GM19043 (cell line): ENCODE measurements at regions not wholly inside any gene's neighbourhood (a gene's known extent, or its start where the extent isn't known, plus 50 kb on each side); places are given as distances from the start of the nearest gene placed in this dataset.

Experiments
- ATAC-seq: cut with Tn5 transposase; IDR thresholded peaks from one replicate; pipeline ENCODE4 v1.9.1; 2021; ENCODE audit warnings: low read depth; ENCODE audit not compliant: unreplicated experiment

GRCh38 chr18:4653418-4653817 lies 198.3 kb upstream of the DLGAP1 start:
- no peak for ATAC-seq

GRCh38 chr18:4641771-4642368 lies 186.8 kb upstream of the DLGAP1 start:
- no peak for ATAC-seq

DNA sequence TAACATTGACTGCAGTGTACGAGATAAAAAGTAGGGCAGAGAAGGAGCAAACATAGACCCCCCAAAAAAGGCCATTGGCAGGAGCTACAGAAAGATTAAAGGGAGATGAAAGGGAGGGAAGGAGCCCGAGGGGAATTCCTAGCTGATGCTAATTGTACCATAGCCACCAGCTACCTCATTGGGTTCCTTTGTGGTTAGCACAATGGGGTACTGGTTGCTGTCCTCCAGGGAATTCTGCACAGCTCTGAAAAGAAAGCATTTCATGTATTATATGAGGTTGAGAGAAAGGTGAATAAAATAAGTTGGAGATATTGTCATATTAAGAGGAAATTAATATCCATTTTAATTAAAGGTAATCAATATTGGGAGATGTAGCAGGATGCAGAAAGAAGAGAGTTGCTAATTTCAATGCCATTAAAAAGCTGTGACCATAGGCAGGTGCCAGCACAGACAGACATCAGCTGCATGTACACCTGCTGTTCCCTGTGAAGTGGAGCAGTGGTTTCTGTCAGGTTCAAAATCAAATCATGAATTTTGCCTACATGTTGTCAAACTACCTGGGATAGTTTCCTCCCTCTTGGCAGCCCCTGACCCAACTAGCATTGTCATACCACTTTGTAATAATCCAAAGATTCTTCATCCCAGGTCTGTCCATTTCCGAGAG lies 185.4 kb upstream of the DLGAP1 start:
- no peak for ATAC-seq

DNA sequence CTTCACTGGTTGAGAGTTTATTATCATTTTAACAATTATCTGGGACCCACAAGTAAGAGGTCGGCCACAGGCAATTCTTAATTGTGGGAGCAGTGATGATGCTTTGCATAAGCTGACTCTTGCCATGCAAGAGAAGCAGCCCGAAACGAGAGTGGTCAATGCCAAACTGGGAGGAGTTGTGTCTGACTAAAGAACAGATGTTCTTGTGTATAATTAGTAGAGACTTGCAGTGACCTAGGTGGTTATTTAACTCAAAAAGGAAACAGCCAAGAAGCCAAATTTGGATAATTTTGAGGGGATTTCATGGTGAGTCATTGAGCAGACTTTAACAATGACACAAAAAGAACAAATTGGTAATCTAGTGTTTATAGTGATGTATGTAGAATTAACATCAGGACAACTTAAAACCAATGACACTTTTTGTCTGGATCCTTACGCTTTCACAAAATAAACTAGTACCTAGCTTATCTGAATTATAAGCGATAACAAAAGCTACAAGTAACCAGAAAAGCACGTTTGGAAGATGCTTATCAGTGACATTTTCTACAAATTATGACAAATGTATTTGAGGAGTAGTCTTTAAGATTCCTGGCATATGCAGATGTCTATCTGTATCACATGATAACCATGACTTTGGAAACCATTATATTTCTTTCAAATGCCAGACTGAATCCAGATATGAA lies 184.7 kb upstream of the DLGAP1 start:
- peak; percentile 76 for ATAC-seq

- ATAC-seq = no peak
These were observed 183.6 kb upstream of the DLGAP1 start for GRCh38 chr18:4638680-4639079.

DNA sequence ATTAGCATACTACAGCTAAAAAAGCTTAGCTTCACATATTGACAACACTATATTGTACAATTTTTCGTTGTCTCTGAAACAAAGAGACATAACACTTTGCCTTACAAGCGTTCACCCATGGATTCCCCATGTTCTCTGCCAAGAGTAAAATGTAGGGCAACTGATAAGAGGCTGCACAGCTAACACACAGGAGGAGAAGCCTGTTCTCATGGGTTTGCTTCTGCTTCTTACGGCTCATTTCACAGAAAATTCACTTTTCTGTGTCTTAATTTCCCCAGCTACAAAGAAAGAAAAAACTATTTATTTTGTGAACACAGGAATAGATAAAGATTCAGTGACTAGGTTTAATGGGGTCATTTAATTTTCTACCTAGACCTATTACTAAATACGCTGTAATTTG lies 182.8 kb upstream of the DLGAP1 start:
- no peak for ATAC-seq

GRCh38 chr18:4636967-4637366 lies 181.9 kb upstream of the DLGAP1 start:
- ATAC-seq = no peak

DNA sequence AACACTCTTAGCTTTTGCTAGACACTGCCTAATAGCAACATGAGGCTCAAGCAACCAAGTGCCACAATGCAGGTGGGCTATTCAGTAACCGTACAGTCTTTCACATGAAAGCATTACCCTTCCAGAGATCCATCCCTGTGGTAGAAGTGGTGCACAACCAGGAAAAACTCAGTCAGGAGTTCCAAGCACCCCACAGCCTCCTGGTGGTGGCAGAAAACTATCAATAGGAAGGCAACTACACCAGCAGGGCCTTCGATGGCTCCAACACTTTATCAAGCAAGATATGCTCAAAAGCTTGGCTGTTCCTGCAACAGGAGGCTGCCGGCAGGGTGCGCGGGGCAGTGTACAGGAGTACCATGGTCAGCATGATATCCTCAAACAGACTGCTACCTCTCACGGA lies 176.1 kb upstream of the DLGAP1 start:
- no peak for ATAC-seq

DNA sequence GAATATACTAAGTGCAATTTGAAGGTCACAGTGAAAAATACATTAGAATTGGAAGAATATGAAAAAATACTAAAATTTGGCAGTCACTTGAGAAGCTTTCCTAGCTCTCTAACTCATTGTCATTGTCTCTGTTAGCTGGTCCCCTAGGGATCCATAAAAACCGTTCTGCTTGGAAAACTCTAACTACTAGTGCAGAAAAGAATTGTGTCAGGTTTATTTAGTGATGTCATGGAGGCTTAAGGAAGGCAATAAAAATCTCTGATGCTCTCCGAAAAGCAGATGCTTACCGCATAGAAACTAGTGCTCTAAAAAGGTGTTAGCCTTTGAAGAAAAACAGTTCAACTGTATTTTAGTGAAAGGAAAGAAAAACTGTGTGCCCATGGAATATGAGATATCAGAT lies 150.1 kb upstream of the DLGAP1 start:
- no peak for ATAC-seq

DNA sequence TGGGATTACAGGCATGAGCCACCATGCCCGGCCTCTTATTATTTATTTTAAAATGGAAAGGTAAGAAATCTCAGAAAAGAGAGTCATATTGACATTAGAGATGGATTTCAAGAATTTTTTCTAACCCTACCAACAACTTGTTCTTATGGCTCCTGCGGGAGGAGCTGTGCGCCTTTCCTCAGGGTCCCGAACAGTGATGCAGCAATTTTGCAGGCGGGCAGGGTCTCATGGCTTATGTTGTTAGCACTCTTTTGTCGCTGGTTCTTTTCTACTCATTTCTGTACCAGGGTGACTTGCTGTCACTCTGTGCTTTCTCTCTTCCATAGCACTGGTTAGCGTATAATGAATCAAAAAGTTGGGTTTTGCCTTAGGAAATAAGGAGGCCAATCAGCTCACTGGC lies 148.8 kb upstream of the DLGAP1 start:
- no peak for ATAC-seq

DNA sequence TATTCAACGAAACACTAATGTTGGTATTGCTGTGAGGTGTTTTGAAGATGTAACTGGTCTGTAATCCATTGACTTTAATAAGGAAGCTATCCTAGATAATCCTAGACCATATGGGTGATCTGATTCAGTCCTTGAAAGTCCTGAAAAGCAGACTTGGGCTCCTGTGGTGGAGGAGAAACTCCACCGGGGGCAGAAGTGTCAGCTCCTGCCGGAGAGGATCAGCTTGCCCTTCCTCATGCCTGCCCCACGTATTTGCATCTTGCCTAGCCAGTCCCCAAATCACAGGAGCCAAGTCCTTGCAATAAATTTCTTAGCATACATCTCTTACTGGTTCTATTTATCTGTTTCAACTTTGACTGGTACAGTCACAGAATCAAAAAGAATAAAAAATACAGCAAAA lies 144.2 kb upstream of the DLGAP1 start:
- no peak for ATAC-seq

- ATAC-seq = no peak
These were observed 142.2 kb upstream of the DLGAP1 start for GRCh38 chr18:4597301-4597700.

DNA sequence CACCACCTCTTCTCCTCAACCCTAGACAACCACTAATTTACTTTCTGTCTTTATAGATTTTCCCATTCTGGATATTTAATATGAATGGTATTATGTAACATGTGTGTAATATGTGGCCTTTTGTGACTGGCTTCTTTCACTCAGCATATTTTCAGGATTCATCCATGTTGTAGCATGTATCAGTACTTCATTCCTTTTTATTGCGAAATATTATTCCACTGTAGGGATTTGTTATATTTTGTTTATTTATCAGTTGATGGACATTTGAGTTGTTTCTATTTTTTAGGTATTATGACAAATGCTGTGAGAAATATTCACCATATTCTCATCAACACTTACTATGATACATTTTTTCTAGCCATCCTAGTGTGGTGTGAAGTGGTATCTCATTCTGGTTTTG lies 138.8 kb upstream of the DLGAP1 start:
- ATAC-seq = no peak

DNA sequence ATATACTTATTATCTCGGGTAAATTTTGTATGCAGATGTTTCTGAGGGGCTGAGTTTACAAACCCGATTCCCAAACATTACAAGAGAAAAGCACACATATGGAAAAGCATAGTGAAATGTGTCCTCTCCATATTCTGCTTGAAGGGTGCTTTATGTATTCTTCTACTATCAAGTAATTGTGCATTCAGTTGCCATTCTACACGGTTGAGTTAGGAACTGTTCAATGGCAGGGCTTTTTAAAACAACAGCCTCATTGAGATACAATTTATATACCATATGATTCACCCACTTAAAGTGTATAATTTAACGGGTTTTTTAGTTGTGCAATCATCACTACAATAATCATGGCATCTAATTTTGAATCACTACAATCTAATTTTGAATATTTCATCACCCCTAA lies 138.4 kb upstream of the DLGAP1 start:
- no peak for ATAC-seq

- ATAC-seq = no peak
These were observed 134.1 kb upstream of the DLGAP1 start for GRCh38 chr18:4589056-4589800.

GRCh38 chr18:4587204-4587603 lies 132.1 kb upstream of the DLGAP1 start:
- ATAC-seq = no peak

DNA sequence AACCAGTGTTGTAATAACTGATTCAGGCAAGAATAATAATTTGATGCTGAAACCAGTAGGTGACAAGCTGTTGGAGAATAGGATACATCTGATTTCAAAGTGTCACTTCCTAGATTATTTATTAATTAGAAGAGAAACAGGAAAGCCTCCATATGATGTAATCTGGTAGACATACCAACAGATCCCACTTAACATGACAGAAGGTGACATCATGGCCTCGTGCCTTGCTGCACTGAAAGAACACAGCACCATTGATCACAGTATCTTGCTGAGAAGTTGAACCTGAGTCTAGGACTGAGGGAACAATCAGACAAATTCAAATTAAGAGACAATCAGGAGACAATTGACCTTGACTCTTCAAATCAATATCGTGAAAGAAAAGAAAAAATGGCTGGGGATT lies 131.6 kb upstream of the DLGAP1 start:
- ATAC-seq = no peak

DNA sequence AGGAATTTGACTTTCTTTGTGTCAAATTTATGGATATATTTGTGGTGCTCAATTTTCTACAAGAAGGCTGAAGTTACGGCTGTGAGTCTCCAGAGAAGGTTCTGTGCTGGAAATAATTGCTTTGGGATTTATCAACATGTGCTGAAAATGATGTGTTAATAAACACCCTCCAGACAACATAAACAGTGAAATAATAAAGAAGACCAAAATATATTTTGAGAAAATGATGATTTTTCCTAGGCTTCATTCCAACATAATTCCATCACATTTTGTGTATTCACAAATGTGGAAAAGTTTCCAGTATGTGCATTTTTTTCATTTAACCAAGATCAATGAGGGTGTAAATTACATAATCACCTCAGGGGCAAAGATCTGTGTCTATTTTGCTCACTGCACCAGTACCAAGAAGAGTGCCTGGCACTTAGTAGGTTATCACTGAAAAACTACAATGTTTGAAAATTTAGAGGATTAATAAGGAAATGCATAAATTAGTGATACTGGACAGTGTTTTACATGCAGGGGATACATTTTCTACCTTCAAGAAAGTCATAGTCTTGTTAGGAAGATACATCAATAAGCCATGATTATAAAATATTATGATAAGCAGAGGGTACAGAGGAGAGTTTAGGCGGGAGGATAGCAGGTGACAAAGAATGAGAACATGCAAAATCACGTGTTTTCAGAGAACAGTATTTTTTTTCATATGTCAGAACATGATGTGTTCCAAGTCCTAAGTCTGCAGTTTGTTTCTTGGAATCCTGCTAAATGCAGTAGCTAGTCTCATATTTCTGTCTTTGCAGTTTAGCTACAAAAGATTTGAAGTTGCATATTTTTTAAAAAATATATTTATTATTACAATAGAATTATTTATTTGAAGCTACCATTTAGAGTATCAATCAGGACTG lies 127.6 kb upstream of the DLGAP1 start:
- ATAC-seq = no peak

GRCh38 chr18:4581966-4582365 lies 126.9 kb upstream of the DLGAP1 start:
- no peak for ATAC-seq

DNA sequence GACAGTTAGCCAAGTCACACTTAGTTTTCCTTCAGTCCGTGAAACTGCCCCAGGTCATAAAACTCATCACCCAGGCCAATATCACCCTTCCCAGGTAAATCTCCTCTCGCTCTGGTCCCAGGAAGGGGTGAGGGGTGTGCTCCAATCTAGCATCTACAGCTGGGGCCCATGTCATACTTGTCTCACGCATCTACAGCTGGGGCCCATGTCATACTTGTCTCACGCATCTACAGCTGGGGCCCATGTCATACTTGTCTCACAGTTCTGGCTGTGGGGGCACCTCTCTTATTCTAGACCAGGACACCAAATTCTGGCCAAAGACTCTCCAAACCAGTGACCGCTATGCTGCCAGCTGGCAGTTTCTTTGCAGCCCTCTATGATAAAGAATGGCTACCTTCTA lies 123.3 kb upstream of the DLGAP1 start:
- no peak for ATAC-seq
